IMR-90 (cell line): ENCODE measurements at regions not wholly inside any gene's neighbourhood (a gene's known extent, or its start where the extent isn't known, plus 50 kb on each side); places are given as distances from the start of the nearest gene placed in this dataset.

Source experiments
- ATAC-seq: fragments of 200-7000 bp; cut with Tn5 transposase; 2 replicates; pipeline ENCODE4 v1.9.1; 2020; ENCODE audit warnings: low read depth, mild to moderate bottlenecking, moderate library complexity
- BruUV-seq: library from RNA; stranded (reverse); fragments of 400-500 nt; replicated peaks from 2 replicates; lab custom pipeline; 2021; lab: Mats Ljungman, UMichigan
- CTCF ChIA-PET: fragments of 300-600 bp; formaldehyde crosslinking; extraction: SDS; loops from one replicate; lab custom pipeline; 2021; ENCODE audit warnings: antibody characterized with exemption; lab: Yijun Ruan, JAX
- POLR2A ChIA-PET: fragments of 300-600 bp; sonication (Branson Sonifier 250); formaldehyde crosslinking; loops from one replicate; lab custom pipeline; 2022; ENCODE audit warnings: antibody characterized with exemption; ENCODE audit not compliant: unreplicated experiment; lab: Charles Lee
- DNase-seq: peaks from one replicate; pipeline ENCODE4 v3.0.0; 2013
- H2AFZ ChIP-seq: replicated peaks from 2 replicates; pipeline ENCODE3; 2013; ENCODE audit warnings: low read length, mild to moderate bottlenecking; ENCODE audit not compliant: poor library complexity
- H2AK5ac ChIP-seq: 2 replicates; pipeline ENCODE4 v1.6.1; 2013; ENCODE audit warnings: low read depth, low read length, inconsistent platforms
- H2AK9ac ChIP-seq: replicated peaks from 2 replicates; pipeline ENCODE3; 2013; ENCODE audit warnings: mild to moderate bottlenecking, low read depth, low read length, moderate library complexity; ENCODE audit not compliant: poor library complexity
- H2BK120ac ChIP-seq: 2 replicates; pipeline ENCODE4 v1.6.1; 2013; ENCODE audit warnings: low read depth, low read length, inconsistent platforms
- H2BK15ac ChIP-seq: 3 replicates; pipeline ENCODE4 v1.6.1; 2013; ENCODE audit warnings: low read depth, low read length, inconsistent platforms
- H2BK20ac ChIP-seq: 2 replicates; pipeline ENCODE4 v1.6.1; 2013; ENCODE audit warnings: low read depth, mild to moderate bottlenecking, inconsistent platforms, low read length, moderate library complexity
- H2BK5ac ChIP-seq: 2 replicates; pipeline ENCODE4 v1.6.1; 2013; ENCODE audit warnings: mild to moderate bottlenecking, low read depth, low read length, inconsistent platforms; ENCODE audit not compliant: poor library complexity, severe bottlenecking
- H3K14ac ChIP-seq: replicated peaks from 2 replicates; pipeline ENCODE4 v1.6.1; 2013; ENCODE audit warnings: low read depth, low read length, inconsistent platforms
- H3K18ac ChIP-seq: 2 replicates; pipeline ENCODE4 v1.6.1; 2013; ENCODE audit warnings: low read depth, low read length, control low read depth
- H3K23ac ChIP-seq: 2 replicates; pipeline ENCODE4 v1.6.1; 2013; ENCODE audit warnings: low read depth, low read length, inconsistent platforms
- H3K27ac ChIP-seq: 2 replicates; pipeline ENCODE4 v1.5.1; 2013; ENCODE audit warnings: mild to moderate bottlenecking, control low read depth, low read length; ENCODE audit not compliant: insufficient read depth
- H3K27me3 ChIP-seq: 2 replicates; pipeline ENCODE4 v1.6.1; 2013; ENCODE audit warnings: low read length; ENCODE audit not compliant: control insufficient read depth, insufficient read depth
- H3K36me3 ChIP-seq: 2 replicates; pipeline ENCODE4 v1.6.1; 2013; ENCODE audit warnings: low read length, mixed read lengths; ENCODE audit not compliant: control insufficient read depth, insufficient read depth
- H3K4ac ChIP-seq: 2 replicates; pipeline ENCODE4 v1.6.1; 2013; ENCODE audit warnings: low read depth, low read length, inconsistent platforms
- H3K4me1 ChIP-seq: 2 replicates; pipeline ENCODE4 v1.6.1; 2013; ENCODE audit warnings: low read length, mixed read lengths; ENCODE audit not compliant: control insufficient read depth, insufficient read depth
- H3K4me2 ChIP-seq: 2 replicates; pipeline ENCODE4 v1.6.1; 2013; ENCODE audit warnings: low read depth, mild to moderate bottlenecking, control low read depth, low read length, moderate library complexity
- H3K4me3 ChIP-seq: 2 replicates; pipeline ENCODE4 v1.5.1; 2013; ENCODE audit warnings: low read depth, mild to moderate bottlenecking, control low read depth, low read length, moderate library complexity; ENCODE audit not compliant: insufficient read depth
- H3K56ac ChIP-seq: 2 replicates; pipeline ENCODE4 v1.6.1; 2013; ENCODE audit warnings: low read length, inconsistent platforms; ENCODE audit not compliant: insufficient read depth; ENCODE audit errors: extremely low read depth
- H3K79me1 ChIP-seq, 2 experiments: 2 replicates each; pipeline ENCODE4 v1.6.1; 2013; ENCODE audit warnings: low read length in 2 of 2, inconsistent platforms in 1 of 2, low read depth in 1 of 2
- H3K9ac ChIP-seq: 2 replicates; pipeline ENCODE4 v1.6.1; 2013; ENCODE audit warnings: low read depth, low read length, control low read depth
- H3K9me1 ChIP-seq: 2 replicates; pipeline ENCODE4 v1.6.1; 2013; ENCODE audit warnings: low read length, inconsistent platforms; ENCODE audit not compliant: insufficient read depth
- H3K9me3 ChIP-seq: 2 replicates; pipeline ENCODE4 v1.6.1; 2013; ENCODE audit warnings: low read length; ENCODE audit not compliant: control insufficient read depth, insufficient read depth
- H4K20me1 ChIP-seq: 2 replicates; pipeline ENCODE4 v1.6.1; 2013; ENCODE audit warnings: low read length, inconsistent platforms; ENCODE audit not compliant: insufficient read depth
- H4K5ac ChIP-seq: 2 replicates; pipeline ENCODE4 v1.6.1; 2013; ENCODE audit warnings: mild to moderate bottlenecking, low read depth, low read length, control low read depth
- H4K8ac ChIP-seq, 2 experiments: 2 replicates each; pipeline ENCODE4 v1.6.1; 2013; ENCODE audit warnings: low read depth in 2 of 2, low read length in 2 of 2, control low read depth in 1 of 2, inconsistent platforms in 1 of 2
- H4K91ac ChIP-seq: 2 replicates; pipeline ENCODE4 v1.6.1; 2013; ENCODE audit warnings: low read depth, low read length, inconsistent platforms; ENCODE audit not compliant: insufficient read depth
- BHLHE40 ChIP-seq: fragments of 150-350 bp; IDR thresholded peaks from 2 replicates; pipeline ENCODE4 v1.6.1; 2016; ENCODE audit warnings: mild to moderate bottlenecking, low read depth, low read length
- CEBPB ChIP-seq: IDR thresholded peaks from 2 replicates; pipeline ENCODE4 v1.6.1; 2012; ENCODE audit warnings: low read depth, low read length, improper control_type of control experiment
- CTCF ChIP-seq: conservative IDR thresholded peaks from 2 replicates; pipeline ENCODE4 v1.5.1; 2012; ENCODE audit warnings: mild to moderate bottlenecking, low read depth, low read length, improper control_type of control experiment
- ELK1 ChIP-seq: fragments of 150-350 bp; IDR thresholded peaks from 2 replicates; pipeline ENCODE4 v1.6.1; 2016; ENCODE audit warnings: low read depth, mild to moderate bottlenecking, low read length, moderate library complexity, borderline replicate concordance
- FOS ChIP-seq: fragments of 150-350 bp; IDR thresholded peaks from 2 replicates; pipeline ENCODE4 v1.6.1; 2016; ENCODE audit warnings: low read depth, low read length
- MAFK ChIP-seq: IDR thresholded peaks from 2 replicates; pipeline ENCODE4 v1.6.1; 2012; ENCODE audit warnings: low read depth, low read length, improper control_type of control experiment
- MAZ ChIP-seq: IDR thresholded peaks from 2 replicates; pipeline ENCODE4 v1.6.1; 2012; ENCODE audit warnings: low read depth, mild to moderate bottlenecking, low read length, improper control_type of control experiment, moderate library complexity, borderline replicate concordance
- MXI1 ChIP-seq: IDR thresholded peaks from 2 replicates; pipeline ENCODE4 v1.6.1; 2012; ENCODE audit warnings: low read depth, mild to moderate bottlenecking, low read length, moderate library complexity, borderline replicate concordance
- NFE2L2 ChIP-seq: fragments of 150-350 bp; IDR thresholded peaks from 2 replicates; pipeline ENCODE4 v1.6.1; 2016; ENCODE audit warnings: low read depth, mild to moderate bottlenecking, low read length
- POLR2A ChIP-seq: IDR thresholded peaks from 2 replicates; pipeline ENCODE4 v1.6.1; 2012; ENCODE audit warnings: mild to moderate bottlenecking, low read depth, low read length
- RAD21 ChIP-seq: IDR thresholded peaks from 2 replicates; pipeline ENCODE4 v1.6.1; 2012; ENCODE audit warnings: low read length, improper control_type of control experiment
- RCOR1 ChIP-seq: IDR thresholded peaks from 2 replicates; pipeline ENCODE4 v1.6.1; 2012; ENCODE audit warnings: mild to moderate bottlenecking, low read length, improper control_type of control experiment; ENCODE audit not compliant: insufficient replicate concordance
- RFX5 ChIP-seq: IDR thresholded peaks from 2 replicates; pipeline ENCODE4 v1.8.0; 2012; ENCODE audit warnings: low read depth, mild to moderate bottlenecking, low read length, moderate library complexity
- SMC3 ChIP-seq: fragments of 150-350 bp; IDR thresholded peaks from 2 replicates; pipeline ENCODE4 v1.6.1; 2016; ENCODE audit warnings: low read depth, mild to moderate bottlenecking, antibody characterized with exemption, low read length, moderate library complexity
- USF2 ChIP-seq: fragments of 150-350 bp; IDR thresholded peaks from 2 replicates; pipeline ENCODE4 v1.6.1; 2017; ENCODE audit warnings: mild to moderate bottlenecking, antibody characterized with exemption, low read length, low read depth
- WGBS, 2 experiments: methylation state at CpG; one replicate each; pipeline versions ENCODE4 v1.1.5 to v1.1.7; 2013; ENCODE audit warnings: missing lambda C conversion rate in 2 of 2; ENCODE audit not compliant: insufficient read length in 1 of 2; ENCODE audit errors: extremely low coverage in 2 of 2; 5-methylcytosine and 5-hydroxymethylcytosine counted together
- dilution Hi-C: fragments of 300-500 bp; cut with HindIII; formaldehyde crosslinking; loops from one replicate; pipeline ENCODE4 v1.14.3; 2018; ENCODE audit warnings: low sequenced_read_pairs; ENCODE audit not compliant: unreplicated experiment
- in situ Hi-C: fragments of 300-500 bp; cut with MboI; formaldehyde crosslinking; loops from 3 replicates; pipeline ENCODE4 v1.14.3; 2019; ENCODE audit warnings: low sequenced_read_pairs, inconsistent platforms, mixed read lengths
- intact Hi-C: fragments of 100-400 bp; cut with micrococcal nuclease; formaldehyde crosslinking; loops from 2 replicates; pipeline ENCODE4 v1.10.0; 2022

- no peaks in the 10 kb centered on the region for H3K27me3 ChIP-seq
Observed at GRCh38 chr5:168047669-168048111, 243.8 kb upstream of the WWC1 start.

More at GRCh38 chr5:168047669-168048111, 243.8 kb upstream of the WWC1 start:
- ChIA-PET CTCF (interaction anchor here (0.5 to 1.1 kb wide), 3 partner anchors 16 to 468 kb away, joined by 3 read pairs; no protein-coding TSS in a partner anchor), POLR2A (no interaction called here)
- no peak overlapping the region for H2BK120ac ChIP-seq
- H3K79me1 ChIP-seq = no peaks in the 10 kb centered on the region
- H3K4me2 ChIP-seq = no peak overlapping the region
- no peak overlapping the region for H3K9ac ChIP-seq
- H4K20me1 ChIP-seq = no peaks in the 10 kb centered on the region
- intact Hi-C loops (no loop called here), in situ Hi-C loops (no loop called here), dilution Hi-C loops (no loop called here)
- H2BK15ac ChIP-seq = no peak overlapping the region
- BruUV-seq = no TSS peak
- no peak overlapping the region for H3K23ac ChIP-seq
- WGBS, 2 experiments = no CpG with 5 or more reads among the region's 1 CpG
- no peak overlapping the region for H2BK20ac ChIP-seq
- H3K4ac ChIP-seq = no peak overlapping the region
- no peak overlapping the region for H4K8ac ChIP-seq
- H2AK5ac ChIP-seq = no peak overlapping the region
- H3K4me3 ChIP-seq = no peak overlapping the region
- H3K56ac ChIP-seq = no peak overlapping the region
- no peak overlapping the region for H3K27ac ChIP-seq
- no peaks in the 10 kb centered on the region for H3K36me3 ChIP-seq
- DNase-seq (no peak), ATAC-seq (no peak)
- H4K91ac ChIP-seq = no peak overlapping the region
- no peak overlapping the region for H3K14ac ChIP-seq
- no peaks in the 10 kb centered on the region for H3K9me3 ChIP-seq
- TF ChIP-seq USF2 = no peak
- TF ChIP-seq ELK1 = no peak
- TF ChIP-seq MAFK = no peak
- no peak for TF ChIP-seq CTCF
- no peak for TF ChIP-seq MXI1
- TF ChIP-seq RCOR1 = no peak
- TF ChIP-seq RFX5 = no peak
- no peak for TF ChIP-seq MAZ
- TF ChIP-seq SMC3 = no peak
- no peak for TF ChIP-seq BHLHE40
- no peak for TF ChIP-seq FOS
- TF ChIP-seq NFE2L2 = no peak
- no peak for TF ChIP-seq CEBPB
- no peak for TF ChIP-seq POLR2A
- TF ChIP-seq RAD21 = no peak
- H2AK9ac ChIP-seq = no peak overlapping the region
- H3K9me1 ChIP-seq = no peaks in the 10 kb centered on the region
- H3K4me1 ChIP-seq = no peaks in the 10 kb centered on the region
- H2AFZ ChIP-seq = no peak overlapping the region
- no peak overlapping the region for H4K5ac ChIP-seq
- H3K18ac ChIP-seq = no peak overlapping the region
- no peak overlapping the region for H2BK5ac ChIP-seq
